ENCODE measurements at regions not wholly inside any gene's neighbourhood (a gene's known extent, or its start where the extent isn't known, plus 50 kb on each side); places are given as distances from the start of the nearest gene placed in this dataset.

- ATAC-seq (ENCODE audit: low read depth) = no peak
- no peaks in the 10 kb centered on the region for H3K4me1 Mint-ChIP-seq
- POLR2A ChIA-PET = no interaction called here
These were observed 1392.4 kb upstream of the TMEM132C start for GRCh38 chr12:126874427-126875026.

GRCh38 chr12:126879842-126880241 lies 1387.1 kb upstream of the TMEM132C start:
- no peaks in the 10 kb centered on the region for H3K36me3 Mint-ChIP-seq (ENCODE audit: low read depth)
- no peak overlapping the region for H3K4me3 Mint-ChIP-seq
- ATAC-seq (ENCODE audit: low read depth) (no peak), DNase-seq (no peak)
- CTCF ChIA-PET = no interaction called here
- intact Hi-C loops (cut with micrococcal nuclease) = no loop called here
- POLR2A ChIA-PET = no interaction called here
- H3K27ac Mint-ChIP-seq = no peak overlapping the region
- TF ChIP-seq CTCF (IDR thresholded peaks at IDR 0.05) = no peak
- H3K9me3 Mint-ChIP-seq = no peaks in the 10 kb centered on the region
- H3K4me1 Mint-ChIP-seq = no peaks in the 10 kb centered on the region
- no peaks in the 10 kb centered on the region for H3K27me3 Mint-ChIP-seq

More at GRCh38 chr12:126874427-126875026, 1392.4 kb upstream of the TMEM132C start:
- intact Hi-C loops (cut with micrococcal nuclease) = loop anchor here (1.0 to 5.0 kb wide), 3 partner anchors 90 to 1542 kb away; no protein-coding TSS in a partner anchor
- Mint-ChIP-seq H3K4me3 (no peak overlapping the region), H3K36me3 (ENCODE audit: low read depth) (no peaks in the 10 kb centered on the region), H3K9me3 (no peaks in the 10 kb centered on the region), H3K27ac (no peak overlapping the region), H3K27me3 (no peaks in the 10 kb centered on the region)
- CTCF ChIA-PET = interaction anchor here (1.2 kb wide), 1 partner anchor 1543 kb away, joined by 3 read pairs; no protein-coding TSS in a partner anchor
- DNase-seq = peak; percentile 41
- peak; percentile 35 for TF ChIP-seq CTCF (IDR thresholded peaks at IDR 0.05)

GRCh38 chr12:126883697-126884096 lies 1383.3 kb upstream of the TMEM132C start:
- Mint-ChIP-seq H3K4me3 (no peak overlapping the region), H3K9me3 (no peaks in the 10 kb centered on the region), H3K27ac (no peak overlapping the region), H3K27me3 (no peaks in the 10 kb centered on the region), H3K4me1 (no peaks in the 10 kb centered on the region), H3K36me3 (ENCODE audit: low read depth) (no peaks in the 10 kb centered on the region)
- intact Hi-C loops (cut with micrococcal nuclease) = no loop called here
- ChIA-PET POLR2A (no interaction called here), CTCF (no interaction called here)
- TF ChIP-seq CTCF (IDR thresholded peaks at IDR 0.05) = no peak
- ATAC-seq (ENCODE audit: low read depth) (no peak), DNase-seq (no peak)

- Mint-ChIP-seq H3K27me3 (no peaks in the 10 kb centered on the region), H3K4me1 (no peaks in the 10 kb centered on the region), H3K27ac (no peak overlapping the region), H3K36me3 (ENCODE audit: low read depth) (no peaks in the 10 kb centered on the region), H3K4me3 (no peak overlapping the region), H3K9me3 (peaks cover 6% of the 10 kb centered on the region)
- no peak for TF ChIP-seq CTCF (IDR thresholded peaks at IDR 0.05)
- intact Hi-C loops (cut with micrococcal nuclease) = no loop called here
- ChIA-PET POLR2A (no interaction called here), CTCF (no interaction called here)
- DNase-seq (no peak), ATAC-seq (ENCODE audit: low read depth) (no peak)
These were observed 1377.5 kb upstream of the TMEM132C start for GRCh38 chr12:126889501-126889900.

GRCh38 chr12:126890097-126890496 lies 1376.9 kb upstream of the TMEM132C start:
- no peak for TF ChIP-seq CTCF (IDR thresholded peaks at IDR 0.05)
- intact Hi-C loops (cut with micrococcal nuclease) = no loop called here
- H3K4me3 Mint-ChIP-seq = no peak overlapping the region

More at GRCh38 chr12:126890097-126890496, 1376.9 kb upstream of the TMEM132C start:
- no peaks in the 10 kb centered on the region for H3K36me3 Mint-ChIP-seq (ENCODE audit: low read depth)
- DNase-seq (no peak), ATAC-seq (ENCODE audit: low read depth) (no peak)
- peaks cover 6% of the 10 kb centered on the region for H3K9me3 Mint-ChIP-seq
- H3K27ac Mint-ChIP-seq = no peak overlapping the region
- CTCF ChIA-PET = no interaction called here
- POLR2A ChIA-PET = no interaction called here
- no peaks in the 10 kb centered on the region for H3K27me3 Mint-ChIP-seq
- no peaks in the 10 kb centered on the region for H3K4me1 Mint-ChIP-seq

Measured in activated B cell treated with CpG ODN at 0.5 μM for 24 hours (primary cell).